ENCODE measurements at regions not wholly inside any gene's neighbourhood (a gene's known extent, or its start where the extent isn't known, plus 50 kb on each side); places are given as distances from the start of the nearest gene placed in this dataset.

DNA sequence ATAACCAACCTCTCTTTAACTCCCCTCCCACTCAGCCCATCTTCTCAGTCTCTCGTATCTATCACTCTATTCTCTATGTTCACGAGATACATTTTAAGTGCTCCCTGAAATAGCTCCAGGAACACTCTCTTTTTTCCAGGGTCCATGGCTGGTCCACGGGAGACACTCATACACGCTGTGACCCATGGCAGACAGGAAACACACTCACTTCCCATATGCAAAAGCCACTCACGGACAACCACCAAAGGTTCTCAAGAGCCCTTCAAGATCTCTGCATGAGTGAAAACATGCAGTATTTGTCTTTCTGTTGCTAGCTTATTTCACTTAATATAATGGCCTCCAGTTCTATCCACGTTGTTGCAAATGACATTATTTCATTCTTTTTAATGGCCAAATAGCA, 71.4 kb upstream of the PCSK2 start:
- ATAC-seq (ENCODE audit: poor library complexity) (no peak), DNase-seq (no peak)
- no peaks in the 10 kb centered on the region for H3K36me3 ChIP-seq (ENCODE audit: insufficient read depth, low read length)
- ChIA-PET CTCF (no interaction called here), POLR2A (no interaction called here)
- Mint-ChIP-seq H3K27ac (no peak overlapping the region), H3K36me3 (ENCODE audit: low read depth) (no peaks in the 10 kb centered on the region), H3K4me1 (ENCODE audit: low read depth) (no peaks in the 10 kb centered on the region), H3K27me3 (no peaks in the 10 kb centered on the region), H3K4me3 (no peak overlapping the region), H3K9me3 (peaks cover 5% of the 10 kb centered on the region)
- intact Hi-C loops (cut with DNase I, micrococcal nuclease) = no loop called here
- no peaks in the 10 kb centered on the region for H3K9me3 ChIP-seq (ENCODE audit: control insufficient read depth in 1 of 2, insufficient read depth in 1 of 2, low read length in 2 of 2)
- H3K27me3 ChIP-seq (ENCODE audit: control insufficient read depth in 1 of 2, insufficient read depth in 2 of 2, low read length in 2 of 2) = no peaks in the 10 kb centered on the region
- no peak overlapping the region for H3K4me3 ChIP-seq (ENCODE audit: low read length)
- H3K4me1 ChIP-seq (ENCODE audit: insufficient read depth, low read length) = no peaks in the 10 kb centered on the region
- TF ChIP-seq, protein P1, sequence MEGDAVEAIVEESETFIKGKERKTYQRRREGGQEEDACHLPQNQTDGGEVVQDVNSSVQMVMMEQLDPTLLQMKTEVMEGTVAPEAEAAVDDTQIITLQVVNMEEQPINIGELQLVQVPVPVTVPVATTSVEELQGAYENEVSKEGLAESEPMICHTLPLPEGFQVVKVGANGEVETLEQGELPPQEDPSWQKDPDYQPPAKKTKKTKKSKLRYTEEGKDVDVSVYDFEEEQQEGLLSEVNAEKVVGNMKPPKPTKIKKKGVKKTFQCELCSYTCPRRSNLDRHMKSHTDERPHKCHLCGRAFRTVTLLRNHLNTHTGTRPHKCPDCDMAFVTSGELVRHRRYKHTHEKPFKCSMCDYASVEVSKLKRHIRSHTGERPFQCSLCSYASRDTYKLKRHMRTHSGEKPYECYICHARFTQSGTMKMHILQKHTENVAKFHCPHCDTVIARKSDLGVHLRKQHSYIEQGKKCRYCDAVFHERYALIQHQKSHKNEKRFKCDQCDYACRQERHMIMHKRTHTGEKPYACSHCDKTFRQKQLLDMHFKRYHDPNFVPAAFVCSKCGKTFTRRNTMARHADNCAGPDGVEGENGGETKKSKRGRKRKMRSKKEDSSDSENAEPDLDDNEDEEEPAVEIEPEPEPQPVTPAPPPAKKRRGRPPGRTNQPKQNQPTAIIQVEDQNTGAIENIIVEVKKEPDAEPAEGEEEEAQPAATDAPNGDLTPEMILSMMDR (IDR thresholded peaks at IDR 0.05) = no peak
- no peak overlapping the region for H3K27ac ChIP-seq (ENCODE audit: low read depth in 1 of 2, low read length in 2 of 2)

GRCh38 chr20:17158701-17159100, 68.1 kb upstream of the PCSK2 start:
- no peak overlapping the region for H3K4me3 ChIP-seq (ENCODE audit: low read length)
- no peak for ATAC-seq (ENCODE audit: poor library complexity)
- no peaks in the 10 kb centered on the region for H3K4me1 Mint-ChIP-seq (ENCODE audit: low read depth)
- POLR2A ChIA-PET = no interaction called here
- TF ChIP-seq, protein P1 (IDR thresholded peaks at IDR 0.05) = no peak
- CTCF ChIA-PET = no interaction called here
- no peak overlapping the region for H3K27ac Mint-ChIP-seq
- peaks cover 0 to 6% of the 10 kb centered on the region in 2 experiments for H3K9me3 ChIP-seq (ENCODE audit: control insufficient read depth in 1 of 2, insufficient read depth in 1 of 2, low read length in 2 of 2)
- intact Hi-C loops (cut with DNase I, micrococcal nuclease) = no loop called here
- H3K36me3 Mint-ChIP-seq (ENCODE audit: low read depth) = no peaks in the 10 kb centered on the region
- no peaks in the 10 kb centered on the region for H3K27me3 ChIP-seq (ENCODE audit: control insufficient read depth in 1 of 2, insufficient read depth in 2 of 2, low read length in 2 of 2)
- no peak overlapping the region for H3K4me3 Mint-ChIP-seq
- H3K36me3 ChIP-seq (ENCODE audit: insufficient read depth, low read length) = no peaks in the 10 kb centered on the region
- H3K27ac ChIP-seq (ENCODE audit: low read depth in 1 of 2, low read length in 2 of 2) = no peak overlapping the region
- no peaks in the 10 kb centered on the region for H3K4me1 ChIP-seq (ENCODE audit: insufficient read depth, low read length)
- no peak for DNase-seq
- H3K27me3 Mint-ChIP-seq = no peaks in the 10 kb centered on the region
- peaks cover 5% of the 10 kb centered on the region for H3K9me3 Mint-ChIP-seq

DNA sequence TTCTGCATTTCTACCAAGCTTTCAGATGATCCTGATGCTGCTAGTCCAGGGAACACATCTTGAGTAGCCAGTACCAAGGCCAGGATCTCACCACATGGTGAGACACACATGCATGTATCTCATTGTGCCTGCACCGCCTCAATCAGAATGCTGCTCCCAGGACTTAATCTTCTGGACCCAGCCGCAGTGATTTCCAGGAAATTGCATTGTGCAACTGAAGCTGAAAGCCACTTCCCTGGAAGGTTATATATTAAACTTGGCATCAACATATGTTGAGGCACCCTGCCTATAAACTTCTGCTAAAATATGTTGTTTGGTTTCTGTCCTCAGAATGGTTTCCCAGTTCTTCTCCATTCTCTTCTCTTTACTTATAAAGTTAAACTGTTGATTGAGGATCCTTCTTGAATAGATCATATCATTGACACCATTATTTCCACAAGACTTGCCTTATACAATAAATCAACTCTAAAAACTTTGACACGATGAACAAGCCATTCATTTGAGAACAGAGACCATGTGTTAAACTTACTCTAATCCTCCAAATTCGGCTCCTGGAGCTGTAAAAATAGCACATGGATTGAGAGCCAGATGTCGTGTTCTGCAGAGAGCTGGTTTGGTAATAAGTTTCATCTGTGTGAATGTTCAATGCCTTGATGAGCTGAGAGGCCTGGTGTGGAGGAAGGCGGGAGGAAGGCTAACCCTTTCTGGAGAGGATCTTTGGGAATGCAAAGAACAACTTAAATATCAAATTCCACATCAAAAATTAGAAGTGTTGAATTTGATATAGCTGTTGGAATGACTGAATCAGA, 65.0 kb upstream of the PCSK2 start:
- H3K4me1 ChIP-seq (ENCODE audit: insufficient read depth, low read length) = no peaks in the 10 kb centered on the region
- intact Hi-C loops (cut with DNase I, micrococcal nuclease) = no loop called here
- H3K4me3 ChIP-seq (ENCODE audit: low read length) = no peak overlapping the region
- ChIA-PET POLR2A (interaction anchor here (0.6 kb wide), 1 partner anchor 11 kb away, joined by 3 read pairs; no protein-coding TSS in a partner anchor), CTCF (no interaction called here)
- H3K27me3 ChIP-seq (ENCODE audit: control insufficient read depth in 1 of 2, insufficient read depth in 2 of 2, low read length in 2 of 2) = no peaks in the 10 kb centered on the region
- no peak for DNase-seq
- no peak for ATAC-seq (ENCODE audit: poor library complexity)
- peaks cover 2% of the 10 kb centered on the region for H3K9me3 Mint-ChIP-seq
- no peak overlapping the region for H3K27ac Mint-ChIP-seq
- no peaks in the 10 kb centered on the region for H3K36me3 ChIP-seq (ENCODE audit: insufficient read depth, low read length)
- H3K27me3 Mint-ChIP-seq = no peaks in the 10 kb centered on the region
- no peaks in the 10 kb centered on the region for H3K36me3 Mint-ChIP-seq (ENCODE audit: low read depth)
- H3K9me3 ChIP-seq (ENCODE audit: control insufficient read depth in 1 of 2, insufficient read depth in 1 of 2, low read length in 2 of 2) = peaks cover 0 to 6% of the 10 kb centered on the region in 2 experiments
- H3K4me3 Mint-ChIP-seq = no peak overlapping the region
- no peak overlapping the region for H3K27ac ChIP-seq (ENCODE audit: low read depth in 1 of 2, low read length in 2 of 2)
- TF ChIP-seq, protein P1 (IDR thresholded peaks at IDR 0.05) = no peak
- no peaks in the 10 kb centered on the region for H3K4me1 Mint-ChIP-seq (ENCODE audit: low read depth)

Measured in CD4-positive, alpha-beta T cell (primary cell).